GM12878 (cell line): ENCODE measurements at regions not wholly inside any gene's neighbourhood (a gene's known extent, or its start where the extent isn't known, plus 50 kb on each side); places are given as distances from the start of the nearest gene placed in this dataset.

Source experiments
- CBX5 ChIP-seq: sonication (generic); IDR thresholded peaks from 2 replicates; pipeline ENCODE4 v1.6.1; 2016; ENCODE audit warnings: low read depth, moderate library complexity, mild to moderate bottlenecking, inconsistent platforms
- CTCF ChIP-seq, 3 experiments: IDR thresholded peaks in 2 of 3; conservative IDR thresholded peaks in 1 of 3; 2 replicates each; pipeline ENCODE4 v1.5.1; 2011; ENCODE audit warnings: low read depth in 3 of 3, low read length in 3 of 3, mild to moderate bottlenecking in 3 of 3, control low read depth in 2 of 3, moderate library complexity in 2 of 3, inconsistent platforms in 1 of 3, mixed read lengths in 1 of 3; ENCODE audit not compliant: control insufficient read depth in 2 of 3, insufficient read depth in 1 of 3; ENCODE audit errors: extremely low read depth in 1 of 3
- FOS ChIP-seq: IDR thresholded peaks from 3 replicates; pipeline ENCODE4 v1.6.1; 2011; ENCODE audit warnings: borderline replicate concordance; ENCODE audit not compliant: insufficient read length; ENCODE audit errors: extremely low read depth
- NR2F1 ChIP-seq: fragments of 450-650 bp; conservative IDR thresholded peaks from 2 replicates; pipeline ENCODE4 v1.6.1; 2017; ENCODE audit warnings: mild to moderate bottlenecking
- SMARCA5 ChIP-seq: fragments of 450-650 bp; IDR thresholded peaks from 2 replicates; pipeline ENCODE4 v1.6.1; 2017; ENCODE audit warnings: mild to moderate bottlenecking
- SP1 ChIP-seq: IDR thresholded peaks from one replicate; pipeline ENCODE4 v1.6.1; 2011; ENCODE audit warnings: low read depth, low read length
- TCF7 ChIP-seq: IDR thresholded peaks from 2 replicates; pipeline ENCODE4 v1.6.1; 2014; ENCODE audit warnings: antibody characterized with exemption, borderline replicate concordance
- TF ChIP-seq, protein P1 (sequence below): IDR thresholded peaks from 2 replicates; pipeline ENCODE4 v1.6.1; 2012; ENCODE audit warnings: low read depth, low read length, improper control_type of control experiment
- TF ChIP-seq, protein P2 (sequence below): IDR thresholded peaks from 2 replicates; pipeline ENCODE4 v1.6.1; 2012; ENCODE audit warnings: low read length, inconsistent platforms
- TF ChIP-seq, protein P3 (sequence below): fragments of 450-650 bp; IDR thresholded peaks from 2 replicates; pipeline ENCODE4 v1.6.1; 2016; ENCODE audit warnings: mild to moderate bottlenecking, moderate library complexity, borderline replicate concordance

- TF ChIP-seq CTCF (IDR thresholded peaks at IDR 0.05 in 2 of 3, conservative IDR thresholded peaks at IDR 0.05 in 1 of 3; ENCODE audit: control insufficient read depth in 2 of 3, extremely low read depth in 1 of 3, insufficient read depth in 1 of 3, low read depth in 3 of 3, low read length in 3 of 3) (no peak), NR2F1 (no peak), FOS (no peak), SMARCA5 (no peak), TCF7 (no peak), SP1 (no peak), CBX5 (no peak)
- TF ChIP-seq, protein P1, sequence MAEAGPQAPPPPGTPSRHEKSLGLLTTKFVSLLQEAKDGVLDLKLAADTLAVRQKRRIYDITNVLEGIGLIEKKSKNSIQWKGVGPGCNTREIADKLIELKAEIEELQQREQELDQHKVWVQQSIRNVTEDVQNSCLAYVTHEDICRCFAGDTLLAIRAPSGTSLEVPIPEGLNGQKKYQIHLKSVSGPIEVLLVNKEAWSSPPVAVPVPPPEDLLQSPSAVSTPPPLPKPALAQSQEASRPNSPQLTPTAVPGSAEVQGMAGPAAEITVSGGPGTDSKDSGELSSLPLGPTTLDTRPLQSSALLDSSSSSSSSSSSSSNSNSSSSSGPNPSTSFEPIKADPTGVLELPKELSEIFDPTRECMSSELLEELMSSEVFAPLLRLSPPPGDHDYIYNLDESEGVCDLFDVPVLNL, result no peak
- TF ChIP-seq, protein P2, sequence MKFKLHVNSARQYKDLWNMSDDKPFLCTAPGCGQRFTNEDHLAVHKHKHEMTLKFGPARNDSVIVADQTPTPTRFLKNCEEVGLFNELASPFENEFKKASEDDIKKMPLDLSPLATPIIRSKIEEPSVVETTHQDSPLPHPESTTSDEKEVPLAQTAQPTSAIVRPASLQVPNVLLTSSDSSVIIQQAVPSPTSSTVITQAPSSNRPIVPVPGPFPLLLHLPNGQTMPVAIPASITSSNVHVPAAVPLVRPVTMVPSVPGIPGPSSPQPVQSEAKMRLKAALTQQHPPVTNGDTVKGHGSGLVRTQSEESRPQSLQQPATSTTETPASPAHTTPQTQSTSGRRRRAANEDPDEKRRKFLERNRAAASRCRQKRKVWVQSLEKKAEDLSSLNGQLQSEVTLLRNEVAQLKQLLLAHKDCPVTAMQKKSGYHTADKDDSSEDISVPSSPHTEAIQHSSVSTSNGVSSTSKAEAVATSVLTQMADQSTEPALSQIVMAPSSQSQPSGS, result no peak
- TF ChIP-seq, protein P3, sequence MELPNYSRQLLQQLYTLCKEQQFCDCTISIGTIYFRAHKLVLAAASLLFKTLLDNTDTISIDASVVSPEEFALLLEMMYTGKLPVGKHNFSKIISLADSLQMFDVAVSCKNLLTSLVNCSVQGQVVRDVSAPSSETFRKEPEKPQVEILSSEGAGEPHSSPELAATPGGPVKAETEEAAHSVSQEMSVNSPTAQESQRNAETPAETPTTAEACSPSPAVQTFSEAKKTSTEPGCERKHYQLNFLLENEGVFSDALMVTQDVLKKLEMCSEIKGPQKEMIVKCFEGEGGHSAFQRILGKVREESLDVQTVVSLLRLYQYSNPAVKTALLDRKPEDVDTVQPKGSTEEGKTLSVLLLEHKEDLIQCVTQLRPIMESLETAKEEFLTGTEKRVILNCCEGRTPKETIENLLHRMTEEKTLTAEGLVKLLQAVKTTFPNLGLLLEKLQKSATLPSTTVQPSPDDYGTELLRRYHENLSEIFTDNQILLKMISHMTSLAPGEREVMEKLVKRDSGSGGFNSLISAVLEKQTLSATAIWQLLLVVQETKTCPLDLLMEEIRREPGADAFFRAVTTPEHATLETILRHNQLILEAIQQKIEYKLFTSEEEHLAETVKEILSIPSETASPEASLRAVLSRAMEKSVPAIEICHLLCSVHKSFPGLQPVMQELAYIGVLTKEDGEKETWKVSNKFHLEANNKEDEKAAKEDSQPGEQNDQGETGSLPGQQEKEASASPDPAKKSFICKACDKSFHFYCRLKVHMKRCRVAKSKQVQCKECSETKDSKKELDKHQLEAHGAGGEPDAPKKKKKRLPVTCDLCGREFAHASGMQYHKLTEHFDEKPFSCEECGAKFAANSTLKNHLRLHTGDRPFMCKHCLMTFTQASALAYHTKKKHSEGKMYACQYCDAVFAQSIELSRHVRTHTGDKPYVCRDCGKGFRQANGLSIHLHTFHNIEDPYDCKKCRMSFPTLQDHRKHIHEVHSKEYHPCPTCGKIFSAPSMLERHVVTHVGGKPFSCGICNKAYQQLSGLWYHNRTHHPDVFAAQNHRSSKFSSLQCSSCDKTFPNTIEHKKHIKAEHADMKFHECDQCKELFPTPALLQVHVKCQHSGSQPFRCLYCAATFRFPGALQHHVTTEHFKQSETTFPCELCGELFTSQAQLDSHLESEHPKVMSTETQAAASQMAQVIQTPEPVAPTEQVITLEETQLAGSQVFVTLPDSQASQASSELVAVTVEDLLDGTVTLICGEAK, result no peak
Measured at GRCh38 chr2:121955426-121955825, 200.0 kb downstream of the TSN start (continued).
